HepG2 (cell line): ENCODE measurements at regions not wholly inside any gene's neighbourhood (a gene's known extent, or its start where the extent isn't known, plus 50 kb on each side); places are given as distances from the start of the nearest gene placed in this dataset.
A peak's percentile ranks its signal among the peaks of the same experiment; 100 is the strongest.

Experiments used
- ATAD3A ChIP-seq: sonication (generic); formaldehyde crosslinking; IDR thresholded peaks from 2 replicates; pipeline ENCODE4 v1.4.0; 2020; ENCODE audit warnings: missing genetic modification reagents
- GATAD2A ChIP-seq: IDR thresholded peaks from 2 replicates; pipeline ENCODE4 v1.6.1; 2016
- HNRNPLL ChIP-seq: fragments of 200-400 bp; formaldehyde crosslinking; IDR thresholded peaks from 2 replicates; pipeline ENCODE4 v1.6.1; 2017; ENCODE audit warnings: mild to moderate bottlenecking, low read depth, low read length; ENCODE audit not compliant: poor library complexity, severe bottlenecking
- MAFF ChIP-seq: IDR thresholded peaks from 2 replicates; pipeline ENCODE4 v1.6.1; 2011; ENCODE audit warnings: low read depth, low read length, improper control_type of control experiment
- PHF5A ChIP-seq: IDR thresholded peaks from one replicate; pipeline ENCODE4 v1.6.1; 2018; ENCODE audit warnings: low read depth, missing genetic modification reagents; ENCODE audit not compliant: unreplicated experiment
- RAD51 ChIP-seq: fragments of 450-650 bp; IDR thresholded peaks from 2 replicates; pipeline ENCODE4 v1.6.1; 2016; ENCODE audit warnings: borderline replicate concordance
- ZBTB7A ChIP-seq: sonication (generic); formaldehyde crosslinking; IDR thresholded peaks from 2 replicates; pipeline ENCODE4 v1.8.0; 2022; ENCODE audit warnings: mild to moderate bottlenecking, missing genetic modification reagents
- ZFP82 ChIP-seq: sonication (generic); formaldehyde crosslinking; IDR thresholded peaks from 2 replicates; pipeline ENCODE4 v1.5.1; 2020; ENCODE audit warnings: mild to moderate bottlenecking, missing genetic modification reagents, borderline replicate concordance
- ZHX2 ChIP-seq, 2 experiments: sonication (generic) in 1 of 2; formaldehyde crosslinking in 1 of 2; IDR thresholded peaks; 2 replicates each; pipeline versions ENCODE4 v1.6.1 to v1.9.0; 2014 to 2022; ENCODE audit warnings: antibody characterized with exemption in 1 of 2, borderline replicate concordance in 1 of 2, inconsistent platforms in 1 of 2, low read depth in 1 of 2, missing genetic modification reagents in 1 of 2
- ZMYM4 ChIP-seq: sonication (generic); formaldehyde crosslinking; IDR thresholded peaks from 2 replicates; pipeline ENCODE4 v1.8.1; 2023; ENCODE audit warnings: mild to moderate bottlenecking, missing genetic modification reagents
- ZNF432 ChIP-seq: sonication (generic); formaldehyde crosslinking; IDR thresholded peaks from 2 replicates; pipeline ENCODE4 v1.5.0; 2020; ENCODE audit warnings: missing genetic modification reagents, mild to moderate bottlenecking, borderline replicate concordance
- TF ChIP-seq, protein P1 (sequence below): sonication (generic); formaldehyde crosslinking; IDR thresholded peaks from 2 replicates; pipeline ENCODE4 v1.5.1; 2020; ENCODE audit warnings: mild to moderate bottlenecking, missing genetic modification reagents, borderline replicate concordance
- TF ChIP-seq, protein P2 (sequence below): sonication (generic); formaldehyde crosslinking; IDR thresholded peaks from 2 replicates; pipeline ENCODE4 v1.4.0; 2020; ENCODE audit warnings: mild to moderate bottlenecking, low read depth, missing genetic modification reagents
- TF ChIP-seq, protein P3 (sequence below): sonication (generic); formaldehyde crosslinking; IDR thresholded peaks from 2 replicates; pipeline ENCODE4 v1.4.0; 2020; ENCODE audit warnings: missing genetic modification reagents

DNA sequence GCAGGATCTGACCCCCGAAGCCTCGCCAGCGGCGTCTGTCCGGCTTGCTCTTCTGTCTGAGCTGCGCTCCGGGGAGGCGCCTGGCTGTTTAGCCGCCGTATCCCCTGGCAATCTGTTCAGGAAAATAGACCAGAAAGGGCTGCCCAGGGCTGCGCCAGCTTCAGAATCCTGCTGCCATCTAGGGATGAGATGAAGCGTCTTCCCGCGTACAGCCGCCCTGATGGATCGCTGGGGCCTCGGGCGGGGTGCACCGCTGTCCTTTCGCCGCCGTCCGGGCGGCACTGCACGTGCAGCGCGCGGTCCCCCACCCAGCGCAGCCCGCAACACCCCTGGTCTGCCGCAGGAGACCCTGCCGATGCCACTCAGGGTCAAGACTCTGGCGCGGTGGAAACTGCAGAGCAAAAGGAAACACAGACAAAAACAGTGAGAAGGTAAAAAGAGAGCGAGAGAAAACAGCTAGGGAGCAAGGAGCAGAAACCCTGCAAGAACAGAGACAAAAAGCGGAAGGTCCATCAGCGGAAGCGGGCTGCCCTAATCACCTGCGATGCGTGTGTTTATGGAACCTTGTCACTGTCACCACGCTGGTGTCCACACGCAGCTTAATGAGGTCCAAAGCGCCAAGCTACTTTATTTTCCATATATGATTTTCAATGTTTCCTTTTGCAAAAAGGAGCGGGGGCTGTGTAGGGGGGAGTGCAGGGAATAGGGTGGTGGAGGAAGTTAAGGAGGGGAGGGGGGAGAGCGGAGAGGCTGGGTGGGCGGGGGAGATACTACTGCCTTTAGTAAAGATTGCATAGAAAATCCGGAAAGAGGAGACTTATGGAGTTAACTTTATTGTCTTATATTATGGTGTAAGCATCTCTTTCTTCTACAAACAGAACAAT, 2113.3 kb upstream of the PIK3C3 start (continued):
- TF ChIP-seq, protein P1, sequence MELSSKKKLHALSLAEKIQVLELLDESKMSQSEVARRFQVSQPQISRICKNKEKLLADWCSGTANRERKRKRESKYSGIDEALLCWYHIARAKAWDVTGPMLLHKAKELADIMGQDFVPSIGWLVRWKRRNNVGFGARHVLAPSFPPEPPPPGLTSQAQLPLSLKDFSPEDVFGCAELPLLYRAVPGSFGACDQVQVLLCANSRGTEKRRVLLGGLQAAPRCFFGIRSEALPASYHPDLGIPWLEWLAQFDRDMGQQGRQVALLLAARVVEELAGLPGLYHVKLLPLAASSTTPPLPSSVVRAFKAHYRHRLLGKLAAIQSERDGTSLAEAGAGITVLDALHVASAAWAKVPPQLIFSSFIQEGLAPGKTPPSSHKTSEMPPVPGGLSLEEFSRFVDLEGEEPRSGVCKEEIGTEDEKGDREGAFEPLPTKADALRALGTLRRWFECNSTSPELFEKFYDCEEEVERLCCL (CRISPR knock-in tag), result no peak
- TF ChIP-seq, protein P2, sequence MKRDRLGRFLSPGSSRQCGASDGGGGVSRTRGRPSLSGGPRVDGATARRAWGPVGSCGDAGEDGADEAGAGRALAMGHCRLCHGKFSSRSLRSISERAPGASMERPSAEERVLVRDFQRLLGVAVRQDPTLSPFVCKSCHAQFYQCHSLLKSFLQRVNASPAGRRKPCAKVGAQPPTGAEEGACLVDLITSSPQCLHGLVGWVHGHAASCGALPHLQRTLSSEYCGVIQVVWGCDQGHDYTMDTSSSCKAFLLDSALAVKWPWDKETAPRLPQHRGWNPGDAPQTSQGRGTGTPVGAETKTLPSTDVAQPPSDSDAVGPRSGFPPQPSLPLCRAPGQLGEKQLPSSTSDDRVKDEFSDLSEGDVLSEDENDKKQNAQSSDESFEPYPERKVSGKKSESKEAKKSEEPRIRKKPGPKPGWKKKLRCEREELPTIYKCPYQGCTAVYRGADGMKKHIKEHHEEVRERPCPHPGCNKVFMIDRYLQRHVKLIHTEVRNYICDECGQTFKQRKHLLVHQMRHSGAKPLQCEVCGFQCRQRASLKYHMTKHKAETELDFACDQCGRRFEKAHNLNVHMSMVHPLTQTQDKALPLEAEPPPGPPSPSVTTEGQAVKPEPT (CRISPR knock-in tag), result no peak
- peak; percentile 41 for TF ChIP-seq HNRNPLL
- TF ChIP-seq, protein P3, sequence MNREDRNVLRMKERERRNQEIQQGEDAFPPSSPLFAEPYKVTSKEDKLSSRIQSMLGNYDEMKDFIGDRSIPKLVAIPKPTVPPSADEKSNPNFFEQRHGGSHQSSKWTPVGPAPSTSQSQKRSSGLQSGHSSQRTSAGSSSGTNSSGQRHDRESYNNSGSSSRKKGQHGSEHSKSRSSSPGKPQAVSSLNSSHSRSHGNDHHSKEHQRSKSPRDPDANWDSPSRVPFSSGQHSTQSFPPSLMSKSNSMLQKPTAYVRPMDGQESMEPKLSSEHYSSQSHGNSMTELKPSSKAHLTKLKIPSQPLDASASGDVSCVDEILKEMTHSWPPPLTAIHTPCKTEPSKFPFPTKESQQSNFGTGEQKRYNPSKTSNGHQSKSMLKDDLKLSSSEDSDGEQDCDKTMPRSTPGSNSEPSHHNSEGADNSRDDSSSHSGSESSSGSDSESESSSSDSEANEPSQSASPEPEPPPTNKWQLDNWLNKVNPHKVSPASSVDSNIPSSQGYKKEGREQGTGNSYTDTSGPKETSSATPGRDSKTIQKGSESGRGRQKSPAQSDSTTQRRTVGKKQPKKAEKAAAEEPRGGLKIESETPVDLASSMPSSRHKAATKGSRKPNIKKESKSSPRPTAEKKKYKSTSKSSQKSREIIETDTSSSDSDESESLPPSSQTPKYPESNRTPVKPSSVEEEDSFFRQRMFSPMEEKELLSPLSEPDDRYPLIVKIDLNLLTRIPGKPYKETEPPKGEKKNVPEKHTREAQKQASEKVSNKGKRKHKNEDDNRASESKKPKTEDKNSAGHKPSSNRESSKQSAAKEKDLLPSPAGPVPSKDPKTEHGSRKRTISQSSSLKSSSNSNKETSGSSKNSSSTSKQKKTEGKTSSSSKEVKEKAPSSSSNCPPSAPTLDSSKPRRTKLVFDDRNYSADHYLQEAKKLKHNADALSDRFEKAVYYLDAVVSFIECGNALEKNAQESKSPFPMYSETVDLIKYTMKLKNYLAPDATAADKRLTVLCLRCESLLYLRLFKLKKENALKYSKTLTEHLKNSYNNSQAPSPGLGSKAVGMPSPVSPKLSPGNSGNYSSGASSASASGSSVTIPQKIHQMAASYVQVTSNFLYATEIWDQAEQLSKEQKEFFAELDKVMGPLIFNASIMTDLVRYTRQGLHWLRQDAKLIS (CRISPR knock-in tag), result no peak
- no peak for TF ChIP-seq RAD51
- TF ChIP-seq ZMYM4 (CRISPR knock-in tag), result peak; percentile 75
- TF ChIP-seq MAFF, result no peak
- no peak for TF ChIP-seq ZHX2 (IDR thresholded peaks at IDR 0.05; ENCODE audit: low read depth)
- no peak for TF ChIP-seq ZHX2 (CRISPR knock-in tag; IDR thresholded peaks at IDR 0.05; ENCODE audit: borderline replicate concordance)
- TF ChIP-seq ZNF432 (CRISPR knock-in tag), result no peak
- no peak for TF ChIP-seq ZFP82
- no peak for TF ChIP-seq ATAD3A (CRISPR knock-in tag)
- no peak for TF ChIP-seq PHF5A
- TF ChIP-seq ZBTB7A (CRISPR knock-in tag), result no peak
- peak; percentile 13; the same call in 1 of the 2 replicates for TF ChIP-seq GATAD2A (CRISPR knock-in tag)
